ENCODE measurements at regions not wholly inside any gene's neighbourhood (a gene's known extent, or its start where the extent isn't known, plus 50 kb on each side); places are given as distances from the start of the nearest gene placed in this dataset.

- H3K27me3 ChIP-seq (replicated peaks; ENCODE audit: control insufficient read depth, insufficient read depth, low read length) = no peaks in the 10 kb centered on the region
- no peaks in the 10 kb centered on the region for H3K36me3 ChIP-seq (ENCODE audit: control insufficient read depth, insufficient read depth, low read length)
- TF ChIP-seq CTCF (IDR thresholded peaks at IDR 0.05; ENCODE audit: insufficient read depth, low read length, poor library complexity, severe bottlenecking) = no peak
- DNase-seq (ENCODE audit: extremely low read depth, insufficient read length) = no peak
- H3K4me3 ChIP-seq (replicated peaks; ENCODE audit: low read depth, low read length) = no peak overlapping the region
Measured at GRCh38 chr18:68504441-68505177, 210.3 kb downstream of the TMX3 start.

GRCh38 chr18:68500556-68500955, 214.4 kb downstream of the TMX3 start:
- no peak for DNase-seq (ENCODE audit: extremely low read depth, insufficient read length)
- Histone ChIP-seq H3K27me3 (replicated peaks; ENCODE audit: control insufficient read depth, insufficient read depth, low read length) (no peaks in the 10 kb centered on the region), H3K4me3 (replicated peaks; ENCODE audit: low read depth, low read length) (no peak overlapping the region), H3K36me3 (ENCODE audit: control insufficient read depth, insufficient read depth, low read length) (no peaks in the 10 kb centered on the region)
- TF ChIP-seq CTCF (IDR thresholded peaks at IDR 0.05; ENCODE audit: insufficient read depth, low read length, poor library complexity, severe bottlenecking) = no peak

GRCh38 chr18:68499141-68499540, 215.8 kb downstream of the TMX3 start:
- TF ChIP-seq CTCF (IDR thresholded peaks at IDR 0.05; ENCODE audit: insufficient read depth, low read length, poor library complexity, severe bottlenecking) = no peak
- Histone ChIP-seq H3K36me3 (ENCODE audit: control insufficient read depth, insufficient read depth, low read length) (no peaks in the 10 kb centered on the region), H3K4me3 (replicated peaks; ENCODE audit: low read depth, low read length) (no peak overlapping the region), H3K27me3 (replicated peaks; ENCODE audit: control insufficient read depth, insufficient read depth, low read length) (no peaks in the 10 kb centered on the region)
- no peak for DNase-seq (ENCODE audit: extremely low read depth, insufficient read length)

- TF ChIP-seq CTCF (IDR thresholded peaks at IDR 0.05; ENCODE audit: insufficient read depth, low read length, poor library complexity, severe bottlenecking) = no peak
- H3K4me3 ChIP-seq (replicated peaks; ENCODE audit: low read depth, low read length) = no peak overlapping the region
- H3K27me3 ChIP-seq (replicated peaks; ENCODE audit: control insufficient read depth, insufficient read depth, low read length) = no peaks in the 10 kb centered on the region
- DNase-seq (ENCODE audit: extremely low read depth, insufficient read length) = no peak
- H3K36me3 ChIP-seq (ENCODE audit: control insufficient read depth, insufficient read depth, low read length) = no peaks in the 10 kb centered on the region
Measured at GRCh38 chr18:68498636-68499035, 216.3 kb downstream of the TMX3 start.

GRCh38 chr18:68498185-68498584, 216.7 kb downstream of the TMX3 start:
- no peak overlapping the region for H3K4me3 ChIP-seq (replicated peaks; ENCODE audit: low read depth, low read length)
- no peaks in the 10 kb centered on the region for H3K27me3 ChIP-seq (replicated peaks; ENCODE audit: control insufficient read depth, insufficient read depth, low read length)
- TF ChIP-seq CTCF (IDR thresholded peaks at IDR 0.05; ENCODE audit: insufficient read depth, low read length, poor library complexity, severe bottlenecking) = no peak
- no peak for DNase-seq (ENCODE audit: extremely low read depth, insufficient read length)
- no peaks in the 10 kb centered on the region for H3K36me3 ChIP-seq (ENCODE audit: control insufficient read depth, insufficient read depth, low read length)

Data from GM06990 (cell line).